DND-41 (cell line): ENCODE measurements at regions not wholly inside any gene's neighbourhood (a gene's known extent, or its start where the extent isn't known, plus 50 kb on each side); places are given as distances from the start of the nearest gene placed in this dataset.

Experiments
- ATAC-seq: fragments of 200-7000 bp; cut with Tn5 transposase; 3 replicates; pipeline ENCODE4 v1.9.1; 2021; ENCODE audit warnings: low read depth; ENCODE audit not compliant: insufficient read depth
- DNase-seq: peaks from one replicate; pipeline ENCODE4 v3.0.0-alpha.2; 2020
- H2AFZ ChIP-seq: 2 replicates; pipeline ENCODE4 v1.6.0; 2012; ENCODE audit warnings: low read depth, low read length
- H3K27ac ChIP-seq: 2 replicates; pipeline ENCODE4 v1.5.1; 2012; ENCODE audit warnings: low read length, inconsistent platforms
- H3K27me3 ChIP-seq: fragments of 200-600 bp; sonication (generic); 2 replicates; pipeline ENCODE4 v1.6.0; 2012; ENCODE audit warnings: low read length, mild to moderate bottlenecking, inconsistent platforms; ENCODE audit not compliant: insufficient read depth, poor library complexity
- H3K36me3 ChIP-seq: 2 replicates; pipeline ENCODE4 v1.5.1; 2012; ENCODE audit warnings: low read length, inconsistent platforms; ENCODE audit not compliant: insufficient read depth
- H3K4me1 ChIP-seq: 2 replicates; pipeline ENCODE4 v1.5.1; 2012; ENCODE audit warnings: mild to moderate bottlenecking, low read length; ENCODE audit not compliant: insufficient read depth
- H3K4me2 ChIP-seq: 2 replicates; pipeline ENCODE4 v1.6.0; 2012; ENCODE audit warnings: mild to moderate bottlenecking, moderate library complexity, low read length, inconsistent platforms; ENCODE audit not compliant: insufficient read depth
- H3K4me3 ChIP-seq, 2 experiments: fragments of 200-600 bp in 1 of 2; shearing (Covaris generic) in 1 of 2; 2 replicates each; pipeline ENCODE4 v1.5.1; 2012 to 2016; ENCODE audit warnings: inconsistent platforms in 2 of 2, low read length in 2 of 2, mild to moderate bottlenecking in 2 of 2, low read depth in 1 of 2, moderate library complexity in 1 of 2
- H3K79me2 ChIP-seq: 2 replicates; pipeline ENCODE4 v1.6.0; 2012; ENCODE audit warnings: low read length, inconsistent platforms; ENCODE audit not compliant: insufficient read depth
- H3K9ac ChIP-seq: 2 replicates; pipeline ENCODE4 v1.6.0; 2012; ENCODE audit warnings: low read depth, mild to moderate bottlenecking, inconsistent platforms, low read length, moderate library complexity
- H3K9me3 ChIP-seq: 2 replicates; pipeline ENCODE4 v1.5.1; 2012; ENCODE audit warnings: low read length, moderate library complexity, mild to moderate bottlenecking, inconsistent platforms; ENCODE audit not compliant: insufficient read depth, severe bottlenecking
- H4K20me1 ChIP-seq: 2 replicates; pipeline ENCODE4 v1.6.0; 2012; ENCODE audit warnings: low read length; ENCODE audit not compliant: insufficient read depth
- EZH2 ChIP-seq: IDR thresholded peaks from 3 replicates; pipeline ENCODE4 v1.6.1; 2012; ENCODE audit warnings: borderline replicate concordance, low read depth, mild to moderate bottlenecking, moderate library complexity, low read length, inconsistent platforms; ENCODE audit not compliant: severe bottlenecking
- TF ChIP-seq, protein P1 (sequence below): IDR thresholded peaks from 2 replicates; pipeline ENCODE4 v1.5.1; 2012; ENCODE audit warnings: borderline replicate concordance, low read length, moderate library complexity, mild to moderate bottlenecking; ENCODE audit not compliant: poor library complexity, severe bottlenecking; ENCODE audit errors: extremely low read depth

DNA sequence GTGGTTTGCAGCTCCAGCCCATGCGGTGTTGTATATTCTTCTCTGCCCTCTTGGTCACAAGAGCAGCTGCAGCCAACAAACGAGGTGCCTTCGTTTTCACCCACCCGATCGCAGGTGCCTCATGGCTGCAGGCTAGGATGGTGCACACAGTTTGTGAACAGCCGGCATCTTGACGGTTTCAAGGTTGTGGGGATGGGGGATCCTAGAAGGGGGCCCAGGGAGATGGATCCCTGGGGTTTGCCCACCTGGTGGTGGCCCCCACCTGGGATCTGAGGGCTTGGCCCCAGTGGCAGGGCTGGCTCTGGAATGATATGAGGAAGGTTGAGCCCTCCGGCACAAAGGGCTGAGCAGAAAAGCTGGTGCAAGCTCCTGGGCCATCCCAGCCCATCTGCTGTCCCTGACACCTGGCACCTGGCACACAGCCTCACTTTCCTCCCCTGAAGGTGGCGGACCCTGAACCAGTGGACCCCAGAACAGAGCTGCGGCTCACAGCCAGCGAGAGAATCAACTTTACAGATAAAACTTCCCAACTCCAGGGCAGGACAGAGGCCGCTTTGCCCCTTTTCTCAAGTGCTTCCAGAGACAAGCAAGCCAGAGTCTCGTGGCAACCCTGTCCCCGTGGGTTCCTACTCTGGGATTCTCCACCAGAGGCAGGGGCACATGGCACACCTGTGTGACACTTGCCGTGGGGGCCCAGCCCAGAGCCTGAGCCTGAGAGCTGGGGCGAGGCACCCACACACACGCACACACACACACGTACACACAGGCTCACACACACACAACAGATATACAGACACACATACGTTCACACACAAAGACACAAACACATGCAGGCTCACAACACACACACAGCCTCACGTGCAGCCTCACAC, 177.3 kb upstream of the PPP2R2D start:
- no peaks in the 10 kb centered on the region for H3K4me1 ChIP-seq
- H3K36me3 ChIP-seq, result no peaks in the 10 kb centered on the region
- no peak overlapping the region for H3K27ac ChIP-seq
- no peak overlapping the region for H2AFZ ChIP-seq
- H3K79me2 ChIP-seq, result no peaks in the 10 kb centered on the region
- DNase-seq (no peak), ATAC-seq (no peak)
- TF ChIP-seq EZH2, result no peak
- TF ChIP-seq, protein P1, sequence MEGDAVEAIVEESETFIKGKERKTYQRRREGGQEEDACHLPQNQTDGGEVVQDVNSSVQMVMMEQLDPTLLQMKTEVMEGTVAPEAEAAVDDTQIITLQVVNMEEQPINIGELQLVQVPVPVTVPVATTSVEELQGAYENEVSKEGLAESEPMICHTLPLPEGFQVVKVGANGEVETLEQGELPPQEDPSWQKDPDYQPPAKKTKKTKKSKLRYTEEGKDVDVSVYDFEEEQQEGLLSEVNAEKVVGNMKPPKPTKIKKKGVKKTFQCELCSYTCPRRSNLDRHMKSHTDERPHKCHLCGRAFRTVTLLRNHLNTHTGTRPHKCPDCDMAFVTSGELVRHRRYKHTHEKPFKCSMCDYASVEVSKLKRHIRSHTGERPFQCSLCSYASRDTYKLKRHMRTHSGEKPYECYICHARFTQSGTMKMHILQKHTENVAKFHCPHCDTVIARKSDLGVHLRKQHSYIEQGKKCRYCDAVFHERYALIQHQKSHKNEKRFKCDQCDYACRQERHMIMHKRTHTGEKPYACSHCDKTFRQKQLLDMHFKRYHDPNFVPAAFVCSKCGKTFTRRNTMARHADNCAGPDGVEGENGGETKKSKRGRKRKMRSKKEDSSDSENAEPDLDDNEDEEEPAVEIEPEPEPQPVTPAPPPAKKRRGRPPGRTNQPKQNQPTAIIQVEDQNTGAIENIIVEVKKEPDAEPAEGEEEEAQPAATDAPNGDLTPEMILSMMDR, result no peak
- no peaks in the 10 kb centered on the region for H3K27me3 ChIP-seq
- H3K9me3 ChIP-seq, result no peaks in the 10 kb centered on the region
- no peak overlapping the region for H3K9ac ChIP-seq
- no peaks in the 10 kb centered on the region for H4K20me1 ChIP-seq
- no peak overlapping the region for H3K4me2 ChIP-seq
- no peak overlapping the region for H3K4me3 ChIP-seq

DNA sequence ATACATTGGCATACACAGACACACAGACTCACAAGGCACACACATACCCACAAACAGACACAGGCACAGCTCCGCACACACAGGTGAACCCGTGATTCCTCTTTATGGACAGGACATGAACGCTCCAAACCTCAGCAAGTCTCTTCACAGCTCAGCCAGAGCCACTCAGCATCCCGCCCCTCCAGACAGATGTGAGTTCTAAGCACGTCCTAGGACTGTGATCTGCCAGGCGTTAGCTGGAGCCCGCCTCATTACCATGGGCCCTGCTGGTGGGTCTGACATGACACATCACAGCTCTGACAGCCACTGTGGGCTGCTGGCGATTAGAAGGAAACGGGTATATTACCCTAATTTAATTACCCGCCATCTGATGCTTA, 176.7 kb upstream of the PPP2R2D start:
- Histone ChIP-seq H3K79me2 (no peaks in the 10 kb centered on the region), H3K9ac (no peak overlapping the region), H3K27ac (no peak overlapping the region), H3K36me3 (no peaks in the 10 kb centered on the region), H3K4me3 (no peak overlapping the region), H3K4me2 (no peak overlapping the region), H2AFZ (no peak overlapping the region), H4K20me1 (no peaks in the 10 kb centered on the region), H3K27me3 (no peaks in the 10 kb centered on the region), H3K9me3 (no peaks in the 10 kb centered on the region), H3K4me1 (no peaks in the 10 kb centered on the region)
- TF ChIP-seq EZH2, result no peak
- TF ChIP-seq, protein P1, result no peak
- DNase-seq (no peak), ATAC-seq (no peak)

DNA sequence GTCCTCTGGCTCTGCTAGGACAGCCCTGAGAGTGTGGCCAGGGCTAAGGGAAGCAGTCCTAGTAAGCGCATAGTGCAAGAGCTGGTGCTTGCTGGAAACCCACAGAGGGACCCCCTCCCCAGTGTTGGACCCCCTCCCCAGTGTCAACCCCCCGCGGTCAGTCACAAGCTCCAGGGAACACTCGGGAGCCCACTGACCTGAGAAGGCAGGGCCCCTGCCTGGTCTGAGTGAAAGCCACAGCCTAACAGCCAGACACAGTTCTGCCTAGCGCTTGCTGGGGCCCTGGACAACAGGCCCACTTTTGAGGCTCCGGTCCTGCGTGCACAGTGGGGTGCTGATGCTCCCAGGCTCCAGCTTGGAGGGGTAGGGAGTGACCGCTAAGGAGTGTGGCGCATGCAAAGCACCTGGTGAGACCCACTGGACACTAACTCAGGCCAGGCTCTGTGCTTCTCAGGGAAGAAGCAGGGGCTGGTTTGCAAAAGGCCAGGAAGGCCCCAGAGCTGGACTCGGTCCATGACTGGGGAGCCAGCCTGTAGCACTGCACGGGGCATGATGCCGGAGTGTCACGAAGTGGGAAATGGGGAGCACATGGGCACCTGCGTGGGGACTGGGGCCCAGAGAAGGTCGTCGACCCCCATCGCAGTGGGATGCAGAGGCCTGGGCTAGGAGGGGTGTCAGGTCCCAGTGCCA, 175.8 kb upstream of the PPP2R2D start:
- no peak overlapping the region for H3K9ac ChIP-seq
- no peaks in the 10 kb centered on the region for H3K79me2 ChIP-seq
- no peak overlapping the region for H2AFZ ChIP-seq
- no peak overlapping the region for H3K27ac ChIP-seq
- H3K4me2 ChIP-seq, result no peak overlapping the region
- H4K20me1 ChIP-seq, result no peaks in the 10 kb centered on the region; the same call in 1 of the 2 replicates
- ATAC-seq (no peak), DNase-seq (no peak)
- TF ChIP-seq, protein P1, result no peak
- TF ChIP-seq EZH2, result no peak
- H3K27me3 ChIP-seq, result no peaks in the 10 kb centered on the region
- H3K4me3 ChIP-seq, result no peak overlapping the region
- no peaks in the 10 kb centered on the region for H3K36me3 ChIP-seq
- H3K9me3 ChIP-seq, result no peaks in the 10 kb centered on the region
- no peaks in the 10 kb centered on the region for H3K4me1 ChIP-seq
